Gastrocnemius medialis (tissue), 4 donors: ENCODE measurements at regions not wholly inside any gene's neighbourhood (a gene's known extent, or its start where the extent isn't known, plus 50 kb on each side); places are given as distances from the start of the nearest gene placed in this dataset.

Source experiments
- CTCF ChIP-seq, 5 experiments: fragments of 450-650 bp in 3 of 5; fragments of 200-600 bp in 2 of 5; sonication (generic) in 2 of 5; IDR thresholded peaks in 4 of 5; conservative IDR thresholded peaks in 1 of 5; 1 replicate in 4 of 5; 2 replicates in 1 of 5; pipeline ENCODE4 v1.5.1; 2016 to 2019; ENCODE audit warnings: antibody characterized with exemption in 5 of 5, mild to moderate bottlenecking in 3 of 5, moderate library complexity in 3 of 5
- POLR2A ChIP-seq, 2 donors: fragments of 450-650 bp; IDR thresholded peaks; one replicate each; pipeline ENCODE4 v1.6.1; 2017; ENCODE audit warnings: antibody characterized with exemption in 2 of 2, mild to moderate bottlenecking in 2 of 2, moderate library complexity in 2 of 2

GRCh38 chr6:142545147-142545546 is 243.3 kb downstream of the ADGRG6 start:
- no peak for TF ChIP-seq CTCF (IDR thresholded peaks at IDR 0.05 in 4 of 5, conservative IDR thresholded peaks at IDR 0.05 in 1 of 5)
- TF ChIP-seq POLR2A (IDR thresholded peaks at IDR 0.05) = no peak
